ENCODE measurements at regions not wholly inside any gene's neighbourhood (a gene's known extent, or its start where the extent isn't known, plus 50 kb on each side); places are given as distances from the start of the nearest gene placed in this dataset.
A peak's percentile ranks its signal among the peaks of the same experiment; 100 is the strongest.

GRCh38 chr2:173557497-173557896 lies 202.8 kb downstream of the CDCA7 start:
- no peak for DNase-seq
- Histone ChIP-seq H3K27me3 (replicated peaks; ENCODE audit: insufficient read depth, low read length) (no peaks in the 10 kb centered on the region), H3K4me1 (ENCODE audit: low read length) (no peaks in the 10 kb centered on the region), H3K9me3 (replicated peaks; ENCODE audit: insufficient read depth, low read length) (no peaks in the 10 kb centered on the region), H3K4me2 (ENCODE audit: low read depth, low read length) (no peak overlapping the region), H3K79me2 (ENCODE audit: low read length) (no peaks in the 10 kb centered on the region), H3K27ac (ENCODE audit: low read length) (no peak overlapping the region), H3F3A (ENCODE audit: insufficient read depth, low read length) (no peaks in the 10 kb centered on the region), H4K20me1 (ENCODE audit: insufficient read depth, low read length) (no peaks in the 10 kb centered on the region), H3K9me2 (replicated peaks; ENCODE audit: insufficient read depth, low read length) (no peaks in the 10 kb centered on the region), H3K9ac (ENCODE audit: low read length) (no peak overlapping the region), H3K36me3 (replicated peaks; ENCODE audit: insufficient read depth, low read length) (no peaks in the 10 kb centered on the region), H2AFZ (ENCODE audit: low read length) (no peak overlapping the region), H3K4me3 (ENCODE audit: low read length) (no peak overlapping the region)
- TF ChIP-seq EZH2 (optimal IDR thresholded peaks at IDR 0.05; ENCODE audit: low read depth, low read length) (no peak), CTCF (IDR thresholded peaks at IDR 0.05; ENCODE audit: low read length) (no peak), EZH2phosphoT487 (IDR thresholded peaks at IDR 0.05; ENCODE audit: low read length) (no peak)

- Histone ChIP-seq H3K36me3 (replicated peaks; ENCODE audit: insufficient read depth, low read length) (no peaks in the 10 kb centered on the region), H3K4me1 (ENCODE audit: low read length) (no peaks in the 10 kb centered on the region; the same call in 1 of the 2 replicates), H3K4me2 (ENCODE audit: low read depth, low read length) (no peak overlapping the region), H2AFZ (ENCODE audit: low read length) (no peak overlapping the region), H3K27ac (ENCODE audit: low read length) (no peak overlapping the region), H4K20me1 (ENCODE audit: insufficient read depth, low read length) (no peaks in the 10 kb centered on the region), H3K9me3 (replicated peaks; ENCODE audit: insufficient read depth, low read length) (no peaks in the 10 kb centered on the region), H3K9me2 (replicated peaks; ENCODE audit: insufficient read depth, low read length) (no peaks in the 10 kb centered on the region), H3K27me3 (replicated peaks; ENCODE audit: insufficient read depth, low read length) (no peaks in the 10 kb centered on the region), H3K79me2 (ENCODE audit: low read length) (no peaks in the 10 kb centered on the region), H3K4me3 (ENCODE audit: low read length) (no peak overlapping the region), H3K9ac (ENCODE audit: low read length) (no peak overlapping the region), H3F3A (ENCODE audit: insufficient read depth, low read length) (no peaks in the 10 kb centered on the region)
- TF ChIP-seq CTCF (IDR thresholded peaks at IDR 0.05; ENCODE audit: low read length): no peak
- no peak for TF ChIP-seq EZH2 (optimal IDR thresholded peaks at IDR 0.05; ENCODE audit: low read depth, low read length)
- no peak for TF ChIP-seq EZH2phosphoT487 (IDR thresholded peaks at IDR 0.05; ENCODE audit: low read length)
- DNase-seq: no peak
Observed at GRCh38 chr2:173567493-173567892, 212.8 kb downstream of the CDCA7 start.

GRCh38 chr2:173568054-173568453 lies 213.4 kb downstream of the CDCA7 start:
- peak; percentile 19 for TF ChIP-seq CTCF (IDR thresholded peaks at IDR 0.05; ENCODE audit: low read length)
- no peak for TF ChIP-seq EZH2 (optimal IDR thresholded peaks at IDR 0.05; ENCODE audit: low read depth, low read length)
- H3K4me3 ChIP-seq (ENCODE audit: low read length): no peak overlapping the region
- no peak overlapping the region for H3K27ac ChIP-seq (ENCODE audit: low read length)
- no peaks in the 10 kb centered on the region for H4K20me1 ChIP-seq (ENCODE audit: insufficient read depth, low read length)
- H3K79me2 ChIP-seq (ENCODE audit: low read length): no peaks in the 10 kb centered on the region
- H3K9me3 ChIP-seq (replicated peaks; ENCODE audit: insufficient read depth, low read length): no peaks in the 10 kb centered on the region
- H3F3A ChIP-seq (ENCODE audit: insufficient read depth, low read length): no peaks in the 10 kb centered on the region
- no peak for DNase-seq
- H3K9ac ChIP-seq (ENCODE audit: low read length): no peak overlapping the region
- H3K4me2 ChIP-seq (ENCODE audit: low read depth, low read length): no peak overlapping the region
- no peaks in the 10 kb centered on the region for H3K27me3 ChIP-seq (replicated peaks; ENCODE audit: insufficient read depth, low read length)
- no peaks in the 10 kb centered on the region for H3K36me3 ChIP-seq (replicated peaks; ENCODE audit: insufficient read depth, low read length)
- no peak overlapping the region for H2AFZ ChIP-seq (ENCODE audit: low read length)
- H3K4me1 ChIP-seq (ENCODE audit: low read length): peaks cover 4% of the 10 kb centered on the region; the same call in 1 of the 2 replicates
- no peaks in the 10 kb centered on the region for H3K9me2 ChIP-seq (replicated peaks; ENCODE audit: insufficient read depth, low read length)
